HEK293 (cell line): ENCODE measurements at regions not wholly inside any gene's neighbourhood (a gene's known extent, or its start where the extent isn't known, plus 50 kb on each side); places are given as distances from the start of the nearest gene placed in this dataset.

Experiments used
- CTCF ChIA-PET: fragments of 350-600 bp; formaldehyde crosslinking; extraction: SDS; loops from one replicate; lab custom pipeline; 2021; ENCODE audit warnings: antibody characterized with exemption; lab: Yijun Ruan, JAX
- POLR2A ChIA-PET: fragments of 300-600 bp; formaldehyde crosslinking; extraction: SDS; loops from one replicate; lab custom pipeline; 2020; ENCODE audit warnings: antibody characterized with exemption, inconsistent platforms; lab: Yijun Ruan, JAX
- H3K27ac ChIP-seq: fragments of 200-500 bp; sonication (Bioruptor generic); 2 replicates; pipeline ENCODE4 v1.5.1; 2014; ENCODE audit warnings: low read depth, low read length, control low read depth, inconsistent platforms; ENCODE audit errors: extremely low read depth
- H3K36me3 ChIP-seq, 2 experiments: fragments of 200-500 bp in 1 of 2; sonication (Bioruptor generic) in 1 of 2; 1 replicate in 1 of 2; 2 replicates in 1 of 2; pipeline ENCODE4 v1.5.1; 2014 to 2017; ENCODE audit warnings: inconsistent platforms in 2 of 2, low read length in 2 of 2; ENCODE audit not compliant: control insufficient read depth in 2 of 2, insufficient read depth in 1 of 2
- H3K4me1 ChIP-seq: fragments of 200-500 bp; sonication (Bioruptor generic); 2 replicates; pipeline ENCODE4 v1.5.1; 2014; ENCODE audit warnings: mild to moderate bottlenecking, low read length, inconsistent platforms; ENCODE audit not compliant: control insufficient read depth, insufficient read depth
- H3K4me3 ChIP-seq: 2 replicates; pipeline ENCODE4 v1.5.1; 2011; ENCODE audit warnings: low read depth, mild to moderate bottlenecking, control low read depth, low read length, moderate library complexity
- H3K9me3 ChIP-seq: fragments of 200-500 bp; sonication (Bioruptor generic); 2 replicates; pipeline ENCODE4 v1.5.1; 2014; ENCODE audit warnings: low read depth, low read length, inconsistent platforms; ENCODE audit not compliant: control insufficient read depth, insufficient read depth
- ELK4 ChIP-seq: IDR thresholded peaks from 2 replicates; pipeline ENCODE4 v1.6.1; 2011; ENCODE audit warnings: mild to moderate bottlenecking, low read depth, low read length, borderline replicate concordance
- OVOL3 ChIP-seq: fragments of 450-650 bp; formaldehyde crosslinking; IDR thresholded peaks from 2 replicates; pipeline ENCODE4 v1.5.1; 2016; ENCODE audit warnings: missing biosample characterization, missing genetic modification characterization
- PRDM2 ChIP-seq: fragments of 450-650 bp; formaldehyde crosslinking; IDR thresholded peaks from 2 replicates; pipeline ENCODE4 v1.5.1; 2016; ENCODE audit warnings: missing biosample characterization, missing genetic modification characterization, borderline replicate concordance
- REST ChIP-seq: fragments of 450-650 bp; formaldehyde crosslinking; IDR thresholded peaks from 2 replicates; pipeline ENCODE4 v1.5.1; 2016; ENCODE audit warnings: missing biosample characterization, missing genetic modification characterization
- SCRT2 ChIP-seq: fragments of 450-650 bp; formaldehyde crosslinking; IDR thresholded peaks from 2 replicates; pipeline ENCODE4 v1.5.1; 2016; ENCODE audit warnings: missing biosample characterization, missing genetic modification characterization
- ZBTB7A ChIP-seq: fragments of 450-650 bp; formaldehyde crosslinking; IDR thresholded peaks from 2 replicates; pipeline ENCODE4 v1.5.1; 2016; ENCODE audit warnings: low read depth, missing biosample characterization, missing genetic modification characterization
- ZEB2 ChIP-seq: fragments of 450-650 bp; formaldehyde crosslinking; IDR thresholded peaks from 2 replicates; pipeline ENCODE4 v1.5.1; 2016; ENCODE audit warnings: missing biosample characterization, missing genetic modification characterization
- ZFP69B ChIP-seq: fragments of 450-650 bp; formaldehyde crosslinking; IDR thresholded peaks from 2 replicates; pipeline ENCODE4 v1.5.1; 2016; ENCODE audit warnings: missing biosample characterization, missing genetic modification characterization
- ZNF132 ChIP-seq: fragments of 450-650 bp; formaldehyde crosslinking; IDR thresholded peaks from 2 replicates; pipeline ENCODE4 v1.5.1; 2017; ENCODE audit warnings: missing biosample characterization, missing genetic modification characterization, borderline replicate concordance
- ZNF148 ChIP-seq: fragments of 450-650 bp; formaldehyde crosslinking; IDR thresholded peaks from 2 replicates; pipeline ENCODE4 v1.5.0; 2017; ENCODE audit warnings: missing biosample characterization, missing genetic modification characterization, borderline replicate concordance
- ZNF202 ChIP-seq: fragments of 450-650 bp; formaldehyde crosslinking; IDR thresholded peaks from 2 replicates; pipeline ENCODE4 v1.5.1; 2016; ENCODE audit warnings: missing biosample characterization, missing genetic modification characterization, borderline replicate concordance
- ZNF624 ChIP-seq: fragments of 450-650 bp; formaldehyde crosslinking; IDR thresholded peaks from 2 replicates; pipeline ENCODE4 v1.5.1; 2017; ENCODE audit warnings: missing biosample characterization, missing genetic modification characterization
- ZNF626 ChIP-seq: fragments of 450-650 bp; sonication (Bioruptor Pico); formaldehyde crosslinking; IDR thresholded peaks from 2 replicates; pipeline ENCODE4 v1.5.1; 2018; ENCODE audit warnings: missing biosample characterization, missing genetic modification characterization, inconsistent platforms
- ZNF654 ChIP-seq: fragments of 450-650 bp; formaldehyde crosslinking; IDR thresholded peaks from 2 replicates; pipeline ENCODE4 v1.5.1; 2016; ENCODE audit warnings: low read depth, missing biosample characterization, missing genetic modification characterization
- ZSCAN23 ChIP-seq: fragments of 450-650 bp; formaldehyde crosslinking; IDR thresholded peaks from 2 replicates; pipeline ENCODE4 v1.5.1; 2016; ENCODE audit warnings: missing biosample characterization, missing genetic modification characterization

- Histone ChIP-seq H3K4me1 (no peaks in the 10 kb centered on the region), H3K4me3 (no peak overlapping the region), H3K9me3 (no peaks in the 10 kb centered on the region), H3K27ac (no peak overlapping the region), H3K36me3 (no peaks in the 10 kb centered on the region)
- CTCF ChIA-PET = interaction anchor here (0.6 to 5.0 kb wide), 40 partner anchors 9 to 384 kb away, joined by 3 to 87 read pairs (median 4); partner anchors contain the start of gene DST
- POLR2A ChIA-PET = no interaction called here
- TF ChIP-seq ZNF654 (tag by site-specific recombination) (peak; percentile 45), PRDM2 (tag by site-specific recombination) (no peak)
Observed at GRCh38 chr6:56699066-56699654, 56.5 kb upstream of the DST start.

GRCh38 chr6:56695702-56696101 is 53.0 kb upstream of the DST start:
- POLR2A ChIA-PET = no interaction called here
- Histone ChIP-seq H3K9me3 (no peaks in the 10 kb centered on the region), H3K4me1 (peaks cover 22% of the 10 kb centered on the region), H3K4me3 (no peak overlapping the region), H3K27ac (no peak overlapping the region), H3K36me3 (no peaks in the 10 kb centered on the region)
- CTCF ChIA-PET = interaction anchor here (3.2 kb wide), 1 partner anchor 58 kb away, joined by 21 read pairs; no protein-coding TSS in a partner anchor
- TF ChIP-seq OVOL3 (no peak), ZNF202 (tag by site-specific recombination) (no peak), ZNF624 (tag by site-specific recombination) (no peak), ZFP69B (no peak), ZNF132 (no peak), SCRT2 (tag by site-specific recombination) (no peak), ZNF148 (tag by site-specific recombination) (no peak), REST (no peak), ZSCAN23 (tag by site-specific recombination) (no peak), ZBTB7A (tag by site-specific recombination) (no peak), ZNF626 (tag by site-specific recombination) (no peak), ELK4 (no peak), ZEB2 (tag by site-specific recombination) (no peak)
